Keratinocyte (primary cell): ENCODE measurements at regions not wholly inside any gene's neighbourhood (a gene's known extent, or its start where the extent isn't known, plus 50 kb on each side); places are given as distances from the start of the nearest gene placed in this dataset.

Source experiments
- DNase-seq: peaks from one replicate; pipeline ENCODE4 v3.0.0-alpha.2; 2011; ENCODE audit warnings: low read depth, missing footprints, low spot score
- FAIRE-seq: peaks from 2 replicates; lab custom pipeline; 2011; peaks lifted over from hg19 to GRCh38; lab: Jason Lieb, UNC
- H2AFZ ChIP-seq: 2 replicates; pipeline ENCODE4 v1.6.0; 2012; ENCODE audit warnings: low read length, control low read depth, inconsistent platforms; ENCODE audit not compliant: control insufficient read depth
- H3K27ac ChIP-seq: 2 replicates; pipeline ENCODE4 v1.5.1; 2011; ENCODE audit warnings: low read length; ENCODE audit not compliant: control insufficient read depth, insufficient read depth
- H3K27me3 ChIP-seq: 3 replicates; pipeline ENCODE4 v1.6.0; 2011; ENCODE audit warnings: low read length; ENCODE audit not compliant: control insufficient read depth, insufficient read depth; ENCODE audit errors: extremely low read depth
- H3K36me3 ChIP-seq, 2 experiments: 2 replicates in 1 of 2; 3 replicates in 1 of 2; pipeline ENCODE4 v1.5.1; 2011; ENCODE audit warnings: low read length in 2 of 2, mild to moderate bottlenecking in 1 of 2; ENCODE audit not compliant: control insufficient read depth in 2 of 2, insufficient read depth in 2 of 2; ENCODE audit errors: extremely low read depth in 1 of 2
- H3K4me1 ChIP-seq: 3 replicates; pipeline ENCODE4 v1.5.1; 2011; ENCODE audit warnings: low read length; ENCODE audit not compliant: control insufficient read depth, insufficient read depth; ENCODE audit errors: extremely low read depth
- H3K4me2 ChIP-seq: 3 replicates; pipeline ENCODE4 v1.6.0; 2011; ENCODE audit warnings: low read depth, low read length; ENCODE audit not compliant: control insufficient read depth, insufficient read depth; ENCODE audit errors: extremely low read depth
- H3K4me3 ChIP-seq, 3 experiments: fragments of 200-600 bp in 1 of 3; sonication (generic) in 1 of 3; 2 replicates in 2 of 3; 3 replicates in 1 of 3; pipeline ENCODE4 v1.5.1; 2011 to 2016; ENCODE audit warnings: low read length in 3 of 3, mild to moderate bottlenecking in 3 of 3, control low read depth in 2 of 3, inconsistent platforms in 1 of 3, low read depth in 1 of 3, mixed read lengths in 1 of 3, mixed run types in 1 of 3, moderate library complexity in 1 of 3; ENCODE audit not compliant: control insufficient read depth in 2 of 3, insufficient read depth in 2 of 3; ENCODE audit errors: extremely low read depth in 1 of 3
- H3K79me2 ChIP-seq: 2 replicates; pipeline ENCODE4 v1.6.0; 2012; ENCODE audit warnings: low read length; ENCODE audit not compliant: control insufficient read depth, insufficient read depth
- H3K9ac ChIP-seq: 3 replicates; pipeline ENCODE4 v1.6.0; 2011; ENCODE audit warnings: low read length; ENCODE audit not compliant: control insufficient read depth, insufficient read depth; ENCODE audit errors: extremely low read depth
- H3K9me1 ChIP-seq: 3 replicates; pipeline ENCODE4 v1.6.0; 2011; ENCODE audit warnings: low read length; ENCODE audit not compliant: control insufficient read depth, insufficient read depth; ENCODE audit errors: extremely low read depth
- H3K9me3 ChIP-seq: 2 replicates; pipeline ENCODE4 v1.5.1; 2012; ENCODE audit warnings: low read depth, low read length; ENCODE audit not compliant: control insufficient read depth
- H4K20me1 ChIP-seq: 3 replicates; pipeline ENCODE4 v1.6.0; 2011; ENCODE audit warnings: low read length; ENCODE audit not compliant: control insufficient read depth, insufficient read depth; ENCODE audit errors: extremely low read depth
- EZH2 ChIP-seq: IDR thresholded peaks from one replicate; pipeline ENCODE4 v1.6.1; 2012; ENCODE audit warnings: inconsistent platforms, mild to moderate bottlenecking, low read length, moderate library complexity
- dilution Hi-C: fragments of 300-500 bp; cut with MboI; formaldehyde crosslinking; loops from one replicate; pipeline ENCODE4 v1.7.0; 2020; ENCODE audit warnings: low sequenced_read_pairs; ENCODE audit not compliant: extremely low pct_ligation_motif_present
- TF ChIP-seq, protein P1 (sequence below), 3 experiments: IDR thresholded peaks in 1 of 3; conservative IDR thresholded peaks in 1 of 3; optimal IDR thresholded peaks in 1 of 3; 2 replicates in 2 of 3; 3 replicates in 1 of 3; pipeline versions ENCODE3 to v1.5.1; 2011; ENCODE audit warnings: low read length in 3 of 3, mild to moderate bottlenecking in 3 of 3, moderate library complexity in 2 of 3, control low read depth in 1 of 3, inconsistent platforms in 1 of 3; ENCODE audit not compliant: insufficient read depth in 2 of 3; ENCODE audit errors: extremely low read depth in 1 of 3

DNA sequence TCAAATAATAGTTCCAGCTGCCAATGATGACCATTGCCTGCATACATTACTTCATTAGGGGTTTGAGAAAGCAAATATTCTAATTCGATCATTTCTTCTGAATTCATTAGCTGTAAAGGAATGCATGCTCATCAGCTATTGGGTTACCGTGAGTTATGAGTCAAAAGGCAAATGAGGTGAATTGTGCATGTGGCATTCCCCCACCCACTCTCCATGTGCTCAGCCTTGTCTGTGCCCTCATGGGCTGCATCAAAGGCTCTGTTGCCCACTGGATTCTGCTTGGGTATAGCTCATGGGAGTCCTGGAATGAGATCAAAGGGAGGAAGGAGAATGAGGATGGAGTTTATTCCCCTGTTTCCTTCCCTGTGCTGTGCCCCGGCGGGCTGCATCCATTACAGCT is 99.3 kb upstream of the CHRNA7 start:
- Histone ChIP-seq H3K9ac (no peak overlapping the region), H3K4me2 (no peak overlapping the region), H3K27me3 (no peaks in the 10 kb centered on the region), H2AFZ (no peak overlapping the region), H3K9me1 (no peaks in the 10 kb centered on the region), H3K79me2 (no peaks in the 10 kb centered on the region), H3K4me1 (no peaks in the 10 kb centered on the region), H4K20me1 (no peaks in the 10 kb centered on the region), H3K9me3 (no peaks in the 10 kb centered on the region), H3K36me3 (no peaks in the 10 kb centered on the region), H3K4me3 (no peak overlapping the region), H3K27ac (no peak overlapping the region)
- TF ChIP-seq, protein P1, sequence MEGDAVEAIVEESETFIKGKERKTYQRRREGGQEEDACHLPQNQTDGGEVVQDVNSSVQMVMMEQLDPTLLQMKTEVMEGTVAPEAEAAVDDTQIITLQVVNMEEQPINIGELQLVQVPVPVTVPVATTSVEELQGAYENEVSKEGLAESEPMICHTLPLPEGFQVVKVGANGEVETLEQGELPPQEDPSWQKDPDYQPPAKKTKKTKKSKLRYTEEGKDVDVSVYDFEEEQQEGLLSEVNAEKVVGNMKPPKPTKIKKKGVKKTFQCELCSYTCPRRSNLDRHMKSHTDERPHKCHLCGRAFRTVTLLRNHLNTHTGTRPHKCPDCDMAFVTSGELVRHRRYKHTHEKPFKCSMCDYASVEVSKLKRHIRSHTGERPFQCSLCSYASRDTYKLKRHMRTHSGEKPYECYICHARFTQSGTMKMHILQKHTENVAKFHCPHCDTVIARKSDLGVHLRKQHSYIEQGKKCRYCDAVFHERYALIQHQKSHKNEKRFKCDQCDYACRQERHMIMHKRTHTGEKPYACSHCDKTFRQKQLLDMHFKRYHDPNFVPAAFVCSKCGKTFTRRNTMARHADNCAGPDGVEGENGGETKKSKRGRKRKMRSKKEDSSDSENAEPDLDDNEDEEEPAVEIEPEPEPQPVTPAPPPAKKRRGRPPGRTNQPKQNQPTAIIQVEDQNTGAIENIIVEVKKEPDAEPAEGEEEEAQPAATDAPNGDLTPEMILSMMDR (optimal IDR thresholded peaks at IDR 0.05 in 1 of 3, IDR thresholded peaks at IDR 0.05 in 1 of 3, conservative IDR thresholded peaks at IDR 0.05 in 1 of 3; ENCODE audit: extremely low read depth in 1 of 3, insufficient read depth in 2 of 3, low read length in 3 of 3): no peak
- TF ChIP-seq EZH2: no peak
- no peak for DNase-seq
- FAIRE-seq: no peak
- dilution Hi-C loops: no loop called here

DNA sequence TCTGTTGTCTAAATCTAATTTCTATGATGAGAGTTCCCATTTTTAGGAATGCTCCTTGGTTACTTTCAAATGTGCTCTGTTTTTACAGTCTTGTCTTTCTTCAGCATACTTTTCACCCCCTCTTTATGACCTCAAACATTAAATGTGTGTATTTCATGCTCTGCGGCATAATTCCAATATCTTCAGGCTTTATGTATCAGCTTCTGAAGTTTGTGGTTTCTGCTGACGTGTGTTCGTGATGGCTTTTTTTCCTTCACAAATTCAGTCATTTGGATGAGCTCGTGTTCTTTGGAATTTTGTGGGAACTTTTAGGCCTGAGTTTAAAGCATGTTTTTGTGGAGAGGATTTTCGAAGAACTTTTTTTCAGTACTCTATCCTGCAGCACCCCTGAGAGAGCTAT is 97.7 kb upstream of the CHRNA7 start:
- no peak overlapping the region for H2AFZ ChIP-seq
- H3K4me3 ChIP-seq: no peak overlapping the region
- no peaks in the 10 kb centered on the region for H3K36me3 ChIP-seq
- no peaks in the 10 kb centered on the region for H3K79me2 ChIP-seq
- no peak for TF ChIP-seq EZH2
- TF ChIP-seq, protein P1 (optimal IDR thresholded peaks at IDR 0.05 in 1 of 3, IDR thresholded peaks at IDR 0.05 in 1 of 3, conservative IDR thresholded peaks at IDR 0.05 in 1 of 3; ENCODE audit: extremely low read depth in 1 of 3, insufficient read depth in 2 of 3, low read length in 3 of 3): no peak
- dilution Hi-C loops: no loop called here
- H3K4me2 ChIP-seq: no peak overlapping the region
- no peaks in the 10 kb centered on the region for H4K20me1 ChIP-seq
- no peaks in the 10 kb centered on the region for H3K4me1 ChIP-seq
- no peaks in the 10 kb centered on the region for H3K9me3 ChIP-seq
- FAIRE-seq (no peak), DNase-seq (no peak)
- no peaks in the 10 kb centered on the region for H3K27me3 ChIP-seq
- H3K9ac ChIP-seq: no peak overlapping the region
- no peaks in the 10 kb centered on the region for H3K9me1 ChIP-seq
- H3K27ac ChIP-seq: no peak overlapping the region
